HG03135 (cell line): ENCODE measurements at regions not wholly inside any gene's neighbourhood (a gene's known extent, or its start where the extent isn't known, plus 50 kb on each side); places are given as distances from the start of the nearest gene placed in this dataset.
"Not testable (repeated sequence)": the region's sequence is repeated elsewhere in the genome, so short reads cannot be mapped to it uniquely, and the experiment has no call there.

Experiments used
- ATAC-seq: cut with Tn5 transposase; IDR thresholded peaks from one replicate; pipeline ENCODE4 v1.9.1; 2021; ENCODE audit warnings: mild to moderate bottlenecking, moderate library complexity; ENCODE audit not compliant: unreplicated experiment

DNA sequence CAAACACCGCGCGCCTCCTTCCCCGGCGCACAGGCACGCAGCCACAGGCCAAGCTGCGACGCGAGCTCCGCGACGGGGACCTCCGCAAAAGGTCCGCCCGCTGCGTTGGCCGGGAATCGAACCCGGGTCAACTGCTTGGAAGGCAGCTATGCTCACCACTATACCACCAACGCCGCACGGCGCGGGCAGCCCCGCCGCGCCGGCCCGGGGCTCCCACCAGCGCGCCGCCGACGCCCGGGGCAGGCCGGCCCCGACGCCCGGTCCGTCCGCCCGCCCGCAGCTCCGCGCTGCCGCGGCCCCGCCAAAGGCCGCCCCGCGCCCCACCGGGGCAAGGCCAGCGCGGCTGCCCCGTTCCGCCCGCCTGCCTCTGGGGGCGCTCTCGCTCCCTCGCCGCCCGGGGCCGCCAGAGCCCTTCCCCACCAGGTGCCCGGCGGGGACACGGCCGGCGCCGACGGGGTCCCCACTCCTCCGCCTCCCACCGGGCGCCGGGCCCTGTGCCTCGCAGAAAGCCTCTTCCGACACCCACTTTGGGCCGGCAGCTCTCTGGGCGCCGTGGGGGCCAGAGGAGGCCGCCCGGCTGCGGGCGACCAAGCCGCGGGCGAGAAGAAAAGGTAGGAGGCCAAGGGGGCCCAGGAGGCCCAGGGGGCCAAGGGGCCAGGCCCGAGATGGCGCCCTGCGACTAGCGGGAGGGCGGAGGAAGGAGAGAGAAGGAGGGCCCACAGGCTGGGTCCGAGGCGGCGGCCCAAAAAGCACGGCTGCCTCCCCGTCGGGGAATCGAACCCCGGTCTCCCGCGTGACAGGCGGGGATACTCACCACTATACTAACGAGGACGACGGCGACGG lies 50.2 kb upstream of the FCGR2A start:
- ATAC-seq = peak; percentile 18

DNA sequence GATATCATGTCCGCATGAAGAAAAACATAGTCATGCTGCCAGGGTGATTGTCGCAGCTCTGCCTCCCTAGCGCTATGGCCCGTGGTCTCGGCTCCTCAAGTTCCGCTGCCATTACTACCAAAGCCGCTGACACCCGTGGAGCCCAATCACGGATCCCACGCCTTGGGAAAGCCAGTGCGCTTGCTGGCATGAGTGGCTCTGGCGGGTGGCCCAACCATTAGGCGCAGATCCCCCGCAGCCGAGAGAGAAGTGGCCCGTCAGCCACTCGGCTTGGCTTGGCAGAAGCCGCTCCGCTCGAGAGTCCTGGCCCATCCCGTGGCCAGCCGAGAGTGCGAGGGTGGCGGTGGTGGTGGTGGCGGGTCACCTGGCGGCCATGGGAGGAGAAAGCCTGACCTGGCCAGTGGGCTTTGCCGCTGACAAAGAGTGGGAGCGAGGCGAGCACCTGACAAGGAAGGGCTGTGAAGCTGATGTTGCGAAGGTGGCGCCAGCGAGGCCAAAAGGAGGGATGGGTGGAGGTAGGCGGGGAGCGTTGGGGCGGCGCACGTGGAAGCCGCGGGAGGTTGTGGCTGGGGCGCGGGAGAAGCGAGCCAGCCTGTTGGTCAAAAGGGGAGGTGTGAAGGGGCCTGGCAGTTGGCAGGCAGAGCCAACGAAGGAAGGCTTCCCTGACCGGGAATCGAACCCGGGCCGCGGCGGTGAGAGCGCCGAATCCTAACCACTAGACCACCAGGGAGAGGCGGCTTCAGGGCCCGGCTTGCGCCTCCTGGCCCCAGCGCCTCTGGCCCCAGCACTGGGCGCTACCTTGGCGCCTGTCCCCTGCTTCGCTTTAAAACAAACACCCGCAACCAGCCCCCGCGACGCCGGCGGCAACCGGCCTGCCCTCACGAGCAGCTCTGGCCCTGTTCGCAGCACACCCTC lies 51.0 kb upstream of the FCGR2A start:
- peak; percentile 56 for ATAC-seq

GRCh38 chr1:161451698-161452348 lies 53.4 kb upstream of the FCGR2A start:
- not testable (repeated sequence) for ATAC-seq

- ATAC-seq = peak; percentile 32
Observed at GRCh38 chr1:161447760-161448332, 57.4 kb upstream of the FCGR2A start.

- peak; percentile 44 for ATAC-seq
Observed at GRCh38 chr1:161447040-161447759, 58.1 kb upstream of the FCGR2A start.

- not testable (repeated sequence) for ATAC-seq
Observed at GRCh38 chr1:161444725-161445124, 60.5 kb upstream of the FCGR2A start.

DNA sequence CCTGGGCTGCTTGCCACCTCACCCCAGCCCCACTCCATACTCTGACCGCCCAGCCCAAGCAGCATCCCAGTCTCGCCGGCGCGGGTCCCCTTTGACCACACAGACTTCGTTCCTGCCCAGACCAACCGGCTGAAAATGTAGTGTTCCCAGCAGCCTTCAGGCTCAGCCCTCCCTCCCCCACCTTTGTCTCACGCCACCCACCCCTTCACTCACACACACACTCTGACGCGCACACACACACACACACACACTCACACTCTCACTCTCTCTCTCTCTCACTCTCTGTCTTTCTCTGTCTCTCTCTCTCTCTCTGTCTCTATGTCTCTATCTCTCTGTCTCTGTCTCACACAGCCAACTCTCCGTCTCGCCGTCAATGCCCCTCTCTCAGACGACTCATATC lies 61.0 kb upstream of the FCGR2A start:
- ATAC-seq = not testable (repeated sequence)

- ATAC-seq = no peak
Observed at GRCh38 chr1:161440312-161440894, 64.9 kb upstream of the FCGR2A start.

- ATAC-seq = no peak
Observed at GRCh38 chr1:161439280-161440232, 65.7 kb upstream of the FCGR2A start.

GRCh38 chr1:161433191-161433590 lies 65.5 kb upstream of the CFAP126 start:
- ATAC-seq = not testable (repeated sequence)

- no peak for ATAC-seq
Observed at GRCh38 chr1:161432091-161432490, 64.4 kb upstream of the CFAP126 start.

DNA sequence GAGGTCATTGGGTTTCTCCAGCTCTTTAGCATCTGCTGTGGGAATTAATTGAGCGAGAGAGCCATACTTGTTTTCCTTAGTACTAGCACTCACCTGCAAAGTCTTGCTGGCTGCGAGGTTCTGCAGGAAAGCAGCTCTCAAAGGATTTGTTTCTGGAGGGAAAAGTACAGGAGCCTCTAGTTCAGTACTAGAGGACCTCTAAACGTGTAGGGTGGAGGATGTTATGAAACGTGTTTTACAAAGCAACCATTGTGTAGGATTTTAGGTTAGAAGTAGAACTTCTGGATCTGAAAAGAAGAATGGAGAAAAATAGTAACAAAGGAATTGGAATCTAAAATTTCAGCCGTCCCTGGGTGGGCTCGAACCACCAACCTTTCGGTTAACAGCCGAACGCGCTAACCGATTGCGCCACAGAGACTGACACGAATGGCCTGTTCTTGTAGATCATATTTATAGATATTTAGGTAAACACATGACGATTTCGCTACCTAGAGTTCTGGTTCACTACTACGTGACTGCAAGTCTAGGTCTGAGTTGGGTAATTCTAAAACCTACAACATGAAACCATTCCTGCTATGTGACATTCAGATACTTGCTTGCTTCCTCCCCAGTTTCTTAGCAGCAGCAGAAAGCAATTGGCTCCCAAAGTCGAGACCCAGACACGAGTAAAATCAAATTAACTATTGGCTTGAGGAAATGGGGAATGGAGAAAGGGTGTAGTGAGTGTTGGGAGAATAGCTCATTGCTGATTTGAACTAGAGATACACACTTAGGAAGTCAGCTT lies 60.2 kb upstream of the CFAP126 start:
- no peak for ATAC-seq

DNA sequence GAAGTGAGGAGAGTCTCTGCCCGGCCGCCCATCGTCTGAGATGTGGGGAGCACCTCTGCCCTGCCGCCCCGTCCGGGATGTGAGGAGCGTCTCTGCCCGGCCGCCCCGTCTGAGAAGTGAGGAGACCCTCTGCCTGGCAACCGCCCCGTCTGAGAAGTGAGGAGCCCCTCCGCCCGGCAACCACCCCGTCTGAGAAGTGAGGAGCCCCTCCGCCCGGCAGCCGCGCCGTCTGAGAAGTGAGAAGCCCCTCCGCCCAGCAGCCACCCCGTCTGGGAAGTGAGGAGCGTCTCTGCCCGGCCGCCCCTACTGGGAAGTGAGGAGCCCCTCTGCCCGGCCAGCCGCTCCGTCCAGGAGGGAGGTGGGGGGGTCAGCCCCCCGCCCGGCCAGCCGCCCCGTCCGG lies 55.2 kb upstream of the CFAP126 start:
- ATAC-seq = not testable (repeated sequence)

DNA sequence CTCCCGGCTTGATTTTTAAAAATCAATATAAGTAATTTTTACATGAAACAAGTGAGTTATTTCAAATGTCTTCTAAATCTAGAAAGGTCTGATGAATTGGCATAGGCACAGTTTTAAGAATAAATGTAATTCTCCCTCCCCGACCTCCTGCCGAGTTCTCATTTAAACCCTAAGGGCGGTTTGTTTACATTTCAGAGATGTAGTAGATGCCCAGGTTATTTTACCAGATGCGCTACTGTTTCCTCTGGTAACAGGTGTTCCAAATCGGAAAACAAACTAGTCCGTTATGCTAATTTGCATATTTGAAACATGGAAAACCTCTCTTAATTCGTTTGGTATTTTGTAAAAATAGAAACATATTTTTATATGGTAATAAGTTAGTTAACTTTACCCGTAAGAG lies 53.8 kb upstream of the CFAP126 start:
- ATAC-seq = no peak

DNA sequence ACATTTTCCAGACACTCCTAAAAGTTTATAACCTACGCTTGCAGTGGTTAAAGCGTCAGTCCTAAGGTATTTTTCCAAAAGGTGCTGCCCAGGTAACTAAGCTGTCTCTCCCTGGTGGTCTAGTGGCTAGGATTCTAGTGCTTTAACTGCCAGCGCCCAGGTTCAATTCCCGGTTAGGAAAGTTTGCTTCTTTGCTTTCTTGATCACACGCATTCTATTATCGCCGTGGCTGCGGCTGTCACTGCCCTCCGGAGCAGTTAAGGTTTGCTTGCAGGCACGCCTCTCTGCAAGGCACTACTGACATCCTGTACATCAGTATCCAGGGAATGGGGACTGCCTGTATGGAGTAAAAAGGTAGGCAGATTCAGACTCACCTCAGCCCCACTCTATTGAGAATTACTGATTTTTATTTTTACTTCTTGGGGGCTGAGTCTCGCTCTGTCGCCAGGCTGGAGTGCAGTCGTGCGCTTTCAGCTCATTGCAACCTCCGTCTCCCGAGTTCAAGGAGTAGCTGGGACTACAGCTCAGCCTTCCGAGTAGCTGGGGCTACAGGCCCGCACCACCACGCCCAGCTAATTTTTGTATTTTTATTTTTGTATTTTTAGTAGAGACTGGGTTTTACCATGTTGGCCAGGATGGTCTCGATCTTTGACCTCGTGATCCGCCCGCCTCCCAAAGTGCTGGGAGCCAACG lies 53.2 kb upstream of the CFAP126 start:
- no peak for ATAC-seq

DNA sequence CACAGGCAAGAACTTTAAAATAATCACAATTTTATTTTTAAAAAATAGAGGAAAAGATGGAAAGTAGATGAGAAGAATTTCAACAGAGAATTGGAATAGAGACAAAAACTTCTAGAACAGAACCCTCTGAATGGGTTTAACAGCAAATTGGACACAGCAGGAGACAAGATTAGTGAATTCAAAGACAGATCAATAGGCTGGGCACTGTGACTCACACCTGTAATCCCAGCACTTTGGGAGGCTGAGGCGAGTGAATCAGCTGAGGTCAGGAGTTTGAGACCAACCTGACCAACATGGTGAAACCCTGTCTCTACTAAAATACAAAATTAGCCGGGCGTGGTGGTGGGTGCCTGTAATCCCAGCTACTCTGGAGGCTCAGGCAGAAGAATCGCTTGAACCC lies 49.9 kb upstream of the CFAP126 start:
- not testable (repeated sequence) for ATAC-seq
